ENCODE measurements at regions not wholly inside any gene's neighbourhood (a gene's known extent, or its start where the extent isn't known, plus 50 kb on each side); places are given as distances from the start of the nearest gene placed in this dataset.
"Not testable (repeated sequence)": the region's sequence is repeated elsewhere in the genome, so short reads cannot be mapped to it uniquely, and the experiment has no call there.

DNA sequence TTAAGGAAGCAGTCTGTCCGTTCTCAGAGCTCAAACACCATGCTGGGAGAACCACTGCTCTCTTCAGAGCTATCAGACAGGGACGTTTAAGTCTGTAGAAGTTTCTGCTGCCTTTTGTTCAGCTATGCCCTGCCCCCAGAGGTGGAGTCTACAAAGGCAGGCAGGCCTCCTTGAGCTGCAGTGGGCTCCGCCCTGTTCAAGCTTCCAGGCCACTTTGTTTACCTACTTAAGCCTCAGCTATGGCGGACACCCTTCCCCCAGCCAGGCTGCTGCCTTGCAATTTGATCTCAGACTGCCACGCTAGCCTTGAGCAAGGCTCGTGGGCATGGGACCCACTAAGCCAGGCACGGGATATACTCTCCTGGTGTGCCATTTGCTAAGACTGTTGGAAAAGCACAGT is 180.7 kb upstream of the TMEM196 start:
- not testable (repeated sequence) for DNase-seq

DNA sequence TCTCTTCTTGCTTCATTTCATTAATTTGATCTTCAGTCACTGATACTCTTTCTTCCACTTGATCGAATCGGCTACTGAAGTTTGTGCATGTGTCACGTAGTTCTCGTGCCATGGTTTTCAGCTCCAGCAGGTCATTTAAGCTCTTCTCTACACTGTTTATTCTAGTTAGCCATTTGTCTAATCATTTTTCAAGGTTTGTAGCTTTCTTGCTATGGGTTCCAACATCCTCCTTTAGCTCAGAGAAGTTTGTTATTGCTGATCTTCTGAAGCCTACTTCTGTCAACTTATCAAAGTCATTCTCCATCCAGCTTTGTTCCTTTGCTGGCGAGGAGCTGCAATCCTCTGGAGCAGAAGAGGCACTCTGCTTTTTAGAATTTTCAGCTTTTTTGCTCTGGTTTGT is 180.0 kb upstream of the TMEM196 start:
- not testable (repeated sequence) for DNase-seq

DNA sequence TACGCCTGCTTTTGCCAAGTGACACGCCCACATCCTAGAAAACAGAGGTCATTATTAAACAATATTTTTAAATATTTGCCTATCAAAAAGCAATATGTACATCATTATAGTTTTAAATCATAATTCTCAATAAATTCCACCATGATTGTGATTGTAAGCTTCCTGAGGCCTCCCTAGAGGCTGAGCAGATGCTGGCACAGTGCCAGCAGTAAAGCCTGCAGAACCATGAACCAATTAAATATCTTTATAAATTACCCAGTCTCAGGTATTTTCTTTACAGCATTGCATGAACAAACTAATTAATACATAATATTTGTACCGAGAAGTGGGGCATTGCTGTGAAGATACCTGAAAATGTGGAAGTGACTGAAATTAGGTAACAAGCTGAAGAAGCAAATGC is 174.7 kb upstream of the TMEM196 start:
- no peak for DNase-seq

DNA sequence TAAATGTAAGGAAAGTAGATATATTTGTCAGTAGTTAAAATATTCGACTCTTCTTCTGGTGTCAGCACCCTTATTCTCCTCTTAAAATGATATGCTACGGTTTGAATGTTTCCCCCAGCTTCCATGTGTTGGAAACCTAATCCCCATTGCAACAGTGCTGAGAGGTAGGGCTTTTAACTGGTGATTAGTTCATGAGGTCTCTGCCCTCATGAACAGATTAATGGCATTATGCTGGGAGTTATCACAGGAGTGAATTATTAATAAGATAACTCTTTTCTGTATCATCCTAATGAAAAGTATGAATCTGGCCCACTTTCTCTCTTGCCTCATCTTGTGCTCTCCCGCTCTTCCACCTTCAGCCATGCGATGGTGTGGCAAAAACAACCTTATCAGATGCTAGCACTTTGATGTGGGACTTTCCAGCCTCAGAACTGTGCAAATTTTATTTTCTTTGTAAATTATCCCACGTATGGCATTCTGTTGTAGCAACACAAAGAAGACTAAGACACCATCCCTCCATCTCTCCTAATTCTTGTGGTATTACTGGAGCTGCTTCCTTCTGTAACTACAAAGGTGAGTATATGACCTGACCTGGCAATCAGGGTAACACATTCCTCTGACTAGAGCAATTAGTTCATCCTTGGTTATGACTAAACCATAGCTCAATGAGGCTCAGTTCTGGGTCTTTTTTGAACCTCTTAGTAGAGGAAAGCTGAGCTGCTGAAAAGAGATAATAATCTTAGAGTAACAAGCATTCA is 171.1 kb upstream of the TMEM196 start:
- DNase-seq: no peak

DNA sequence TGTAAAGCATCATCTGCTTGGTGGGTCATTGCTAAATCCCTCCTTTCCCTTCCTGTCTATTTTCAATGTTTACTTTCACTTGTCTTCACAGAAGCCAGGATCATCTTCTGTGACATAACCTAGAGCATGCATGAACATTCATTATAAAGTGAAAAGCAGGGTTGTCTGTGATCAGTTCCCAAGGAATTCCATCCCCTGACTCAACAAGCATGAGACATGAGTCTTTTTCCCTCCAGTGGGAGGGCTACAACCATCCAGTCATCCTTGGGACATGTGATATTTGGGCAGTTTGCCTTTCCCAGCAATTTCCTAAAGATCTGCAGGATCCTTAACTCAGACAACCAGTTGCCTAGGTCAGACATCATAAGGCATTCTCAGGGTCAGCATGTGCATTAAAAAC is 166.3 kb upstream of the TMEM196 start:
- no peak for DNase-seq

DNA sequence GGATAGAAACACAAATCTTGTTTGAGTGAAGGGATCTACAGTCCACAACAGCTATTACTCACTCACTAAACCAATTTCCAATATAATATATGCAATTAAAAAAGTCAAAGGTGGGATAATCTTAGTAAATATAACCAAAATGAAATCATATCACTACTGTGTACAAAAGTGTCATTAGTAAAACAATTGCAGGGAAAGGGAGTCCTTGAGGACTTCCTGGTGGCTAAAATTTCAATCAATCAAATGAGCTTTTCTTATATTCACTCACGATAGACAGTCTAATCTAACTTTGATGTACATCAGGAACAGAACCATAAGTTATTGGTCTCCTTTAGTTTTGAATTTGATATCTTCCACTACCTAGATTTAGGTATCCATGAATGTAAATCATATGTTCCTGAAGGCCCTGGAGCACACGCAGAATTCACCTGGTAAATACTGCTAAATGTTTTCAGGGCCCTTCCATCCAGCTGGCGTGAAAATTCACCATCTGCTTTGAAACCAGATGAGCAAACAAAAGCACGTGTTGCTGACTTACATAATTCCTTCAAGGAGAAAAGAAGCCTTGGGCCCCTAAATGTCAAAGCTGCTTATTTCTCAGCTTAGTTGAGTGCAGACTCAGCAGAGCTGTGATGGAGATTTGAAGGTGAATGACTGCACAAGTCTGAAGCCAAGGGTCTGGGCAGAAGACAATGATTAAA is 159.3 kb upstream of the TMEM196 start:
- DNase-seq: no peak

DNA sequence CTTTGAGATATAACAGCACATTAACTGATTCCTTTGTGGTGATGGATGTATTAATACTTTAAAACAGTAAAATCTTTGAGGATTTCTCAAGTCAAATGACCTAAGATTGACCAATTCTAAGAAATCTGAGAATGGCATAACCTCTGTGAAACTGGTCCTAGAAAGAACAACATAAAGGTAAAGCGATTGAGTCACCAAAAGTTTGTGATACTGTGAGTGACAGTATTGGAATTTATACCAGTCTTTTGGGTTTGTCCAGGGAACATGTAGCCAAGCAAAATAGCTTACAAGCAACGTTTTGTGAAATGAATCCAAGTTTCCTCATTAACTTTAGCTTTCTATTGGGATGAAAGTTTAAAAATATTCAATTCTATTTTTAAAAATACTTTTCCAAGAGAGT is 157.4 kb upstream of the TMEM196 start:
- no peak for DNase-seq

DNA sequence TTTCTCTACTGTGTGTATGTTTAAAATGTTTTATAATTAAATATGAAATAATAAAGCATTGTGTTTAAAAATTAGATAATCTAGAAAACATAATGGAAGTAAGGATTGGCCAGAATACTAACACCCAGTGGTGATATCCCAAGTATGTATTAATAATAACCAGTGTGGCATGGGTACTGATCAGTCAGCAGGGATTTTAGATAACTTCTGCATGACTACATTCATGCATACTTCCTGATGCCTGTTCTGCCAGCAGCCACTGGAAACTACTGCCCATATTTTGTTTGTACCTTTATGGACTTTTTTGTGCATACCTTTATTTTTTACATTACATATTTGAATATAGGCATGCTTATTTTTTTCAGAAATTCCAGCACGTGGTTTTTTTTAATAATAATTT is 156.6 kb upstream of the TMEM196 start:
- no peak for DNase-seq

DNA sequence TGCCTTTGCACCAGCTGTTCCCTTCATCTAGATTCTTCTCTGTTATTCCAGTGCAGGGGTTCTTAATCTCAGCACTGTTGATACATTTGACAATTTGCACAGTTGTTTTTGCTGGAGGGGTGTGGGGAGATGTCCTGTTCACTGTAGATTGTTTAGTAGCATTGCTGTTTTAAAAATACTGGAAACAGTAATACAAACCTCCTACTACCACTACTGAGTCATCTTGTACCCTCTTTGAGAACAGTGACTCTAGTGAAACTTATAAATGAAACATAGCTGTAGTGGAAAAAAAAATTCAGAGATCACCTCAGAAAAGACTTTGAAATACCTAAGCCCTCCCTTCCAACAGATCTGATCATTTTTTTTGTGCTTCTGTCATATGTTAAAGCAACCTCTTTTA is 154.8 kb upstream of the TMEM196 start:
- DNase-seq: peak; percentile 26

DNA sequence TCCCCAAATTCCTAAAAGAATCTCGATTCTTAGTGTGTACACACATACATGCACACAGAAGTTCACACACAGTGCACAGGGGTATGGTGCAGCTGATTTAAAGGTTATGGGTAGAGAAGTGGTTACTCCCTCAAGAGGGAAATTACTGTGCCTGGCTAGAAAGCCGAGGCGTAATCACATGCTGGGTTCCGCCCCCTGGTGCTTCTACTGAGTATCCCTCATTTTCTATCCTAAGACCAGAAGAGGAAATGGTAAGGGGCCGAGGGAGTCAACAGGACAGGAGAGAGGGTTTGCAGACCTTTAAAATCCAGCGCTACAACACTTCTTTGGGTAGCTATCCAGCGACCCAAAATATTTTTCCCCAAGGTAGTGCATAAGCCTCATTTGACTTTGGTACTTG is 147.3 kb upstream of the TMEM196 start:
- no peak for DNase-seq

DNA sequence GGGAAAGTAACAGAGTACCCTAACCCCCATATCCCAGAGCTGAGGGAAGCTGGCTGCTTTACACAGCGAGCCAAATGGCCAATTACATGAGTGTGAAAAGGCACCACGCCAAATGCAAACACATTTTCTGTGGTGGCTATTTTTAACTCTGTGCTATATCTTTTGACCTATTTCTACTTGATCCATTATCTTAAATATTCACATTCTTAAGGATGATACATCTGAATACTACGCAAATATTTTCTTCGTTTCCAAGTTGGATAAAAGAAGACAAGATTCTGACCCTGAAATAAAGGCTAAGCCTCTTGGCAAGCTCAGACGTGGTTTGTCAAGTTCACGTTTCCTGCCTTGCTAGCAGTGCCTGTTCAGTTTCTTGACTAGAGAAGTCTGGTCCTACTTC is 146.7 kb upstream of the TMEM196 start:
- DNase-seq: no peak

DNA sequence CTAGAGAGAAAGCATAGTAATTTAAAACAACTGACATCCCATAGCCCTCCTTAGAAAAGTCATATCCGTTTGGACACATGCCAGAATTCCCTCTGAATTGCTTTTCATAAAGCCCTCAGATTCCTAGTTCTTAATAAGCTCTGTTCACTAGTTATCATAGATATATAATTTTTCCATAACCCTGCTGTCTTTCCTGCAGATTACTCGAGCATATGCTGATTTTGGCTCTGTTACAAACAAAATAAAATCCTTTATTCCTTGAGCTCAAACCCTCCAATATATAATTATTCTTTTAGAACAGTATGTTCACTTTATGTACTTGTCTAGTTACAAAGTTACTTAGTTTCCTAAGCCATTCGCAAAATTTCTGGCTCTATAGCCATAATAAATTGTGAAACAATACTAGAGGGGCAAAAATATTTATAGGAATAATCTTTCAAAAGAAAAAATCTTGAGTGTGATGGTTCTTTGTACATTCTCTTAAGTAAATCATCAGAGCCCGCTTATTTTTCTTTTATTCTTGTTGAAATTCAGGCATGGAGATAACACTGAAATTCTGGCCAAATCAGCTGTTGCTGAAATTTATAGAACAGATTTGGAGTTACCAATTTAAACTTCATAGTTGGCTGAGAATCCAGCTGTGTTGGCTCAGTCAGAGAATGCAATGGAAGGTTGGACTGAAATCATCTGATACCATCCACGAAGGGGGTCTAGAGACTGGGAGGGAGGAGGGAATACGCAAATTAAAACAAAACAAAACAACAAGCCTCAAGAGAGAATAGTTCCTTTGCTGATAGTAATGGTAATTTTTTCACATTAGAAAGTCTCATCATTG is 146.1 kb upstream of the TMEM196 start:
- DNase-seq: no peak

DNA sequence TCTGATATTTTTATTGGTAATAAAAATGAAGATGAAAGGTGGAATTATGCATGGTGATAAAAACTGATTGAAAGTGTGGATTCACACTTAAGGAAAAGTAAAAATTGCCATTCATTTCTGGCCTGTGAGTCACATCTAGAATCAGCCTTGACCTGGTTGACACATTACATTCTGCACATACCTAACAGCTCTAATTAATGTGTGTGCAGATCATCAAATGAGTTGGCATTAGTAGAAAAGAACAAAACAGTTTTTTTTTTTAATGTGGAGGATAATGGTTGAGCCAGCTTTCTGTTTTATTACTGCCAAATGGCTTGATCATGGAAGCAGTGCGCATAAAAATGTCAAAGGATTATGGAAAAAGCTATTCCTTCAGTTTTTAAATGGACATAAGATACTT is 142.6 kb upstream of the TMEM196 start:
- DNase-seq: peak; percentile 6

DNA sequence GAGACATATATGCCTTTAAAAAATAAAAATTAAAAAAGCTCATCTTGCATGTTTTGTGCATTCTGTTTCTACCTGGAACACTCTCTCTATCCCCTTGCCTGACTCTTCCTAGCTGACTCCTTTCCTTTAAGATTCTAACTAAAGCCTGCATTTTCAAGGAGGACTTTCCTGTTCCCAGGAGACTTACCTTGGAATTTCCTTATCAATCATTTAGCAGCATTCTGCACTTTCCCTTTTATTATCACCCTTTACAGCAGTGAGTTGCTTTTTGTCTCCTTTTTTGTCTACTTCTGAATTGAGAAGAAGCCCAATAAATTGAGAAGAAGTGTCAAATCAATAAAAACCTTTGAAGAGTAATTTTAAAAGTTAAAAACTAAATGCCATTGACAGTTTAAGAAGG is 142.2 kb upstream of the TMEM196 start:
- DNase-seq: no peak

DNA sequence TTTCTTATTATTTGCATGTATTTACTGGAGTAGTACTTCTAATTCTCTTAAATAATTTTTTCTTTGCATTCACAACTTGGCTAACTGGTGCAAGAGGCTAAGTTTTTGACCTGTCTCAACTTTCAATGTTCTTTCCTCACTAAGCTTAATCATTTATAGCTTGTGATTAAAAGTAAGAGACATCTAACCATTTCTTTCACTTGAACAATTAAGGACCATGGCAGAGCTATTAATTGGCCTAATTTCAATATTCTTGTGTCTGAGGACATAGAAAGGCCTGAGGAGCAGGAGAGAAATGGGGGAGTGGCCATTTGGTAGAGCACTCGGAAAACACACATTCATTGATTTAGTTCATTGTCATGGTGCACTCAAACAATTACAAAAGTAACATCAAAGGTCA is 141.4 kb upstream of the TMEM196 start:
- DNase-seq: no peak

DNA sequence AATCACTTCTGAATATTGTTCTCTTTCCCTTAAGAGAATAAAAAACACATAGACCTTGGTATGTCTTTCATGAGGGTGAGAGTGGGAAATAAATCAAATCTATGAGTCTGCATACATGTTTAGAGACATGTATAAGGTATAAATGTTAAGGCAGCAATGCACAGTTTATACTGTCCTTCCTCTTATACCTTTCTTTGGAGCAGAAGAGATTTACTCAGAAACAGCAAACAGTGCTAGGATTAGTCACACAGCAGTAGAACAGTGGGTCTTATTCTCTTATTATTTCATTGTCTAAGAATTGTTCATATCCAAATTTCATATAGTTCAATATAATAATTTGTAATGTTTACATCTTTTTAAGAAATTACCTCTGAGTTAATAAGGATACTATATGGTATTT is 126.7 kb upstream of the TMEM196 start:
- no peak for DNase-seq

DNA sequence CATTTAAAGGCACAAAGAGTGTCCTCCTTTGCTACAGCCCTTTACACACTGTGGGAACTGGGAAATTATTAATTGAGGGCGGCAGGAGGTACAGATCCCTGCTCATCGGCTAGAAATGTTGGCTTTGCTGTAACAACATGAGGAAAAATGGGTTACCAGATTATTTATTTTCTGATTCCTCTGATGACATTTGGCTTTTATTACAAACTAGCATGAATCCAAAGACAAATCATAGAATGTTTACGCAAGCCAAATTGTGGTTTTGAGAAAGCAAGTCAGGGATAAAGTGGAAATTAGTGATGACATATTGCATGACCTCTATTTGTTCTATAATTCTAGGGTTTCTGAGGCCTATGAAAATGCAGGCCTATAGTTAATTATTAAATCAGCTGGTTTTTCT is 126.1 kb upstream of the TMEM196 start:
- DNase-seq: no peak

DNA sequence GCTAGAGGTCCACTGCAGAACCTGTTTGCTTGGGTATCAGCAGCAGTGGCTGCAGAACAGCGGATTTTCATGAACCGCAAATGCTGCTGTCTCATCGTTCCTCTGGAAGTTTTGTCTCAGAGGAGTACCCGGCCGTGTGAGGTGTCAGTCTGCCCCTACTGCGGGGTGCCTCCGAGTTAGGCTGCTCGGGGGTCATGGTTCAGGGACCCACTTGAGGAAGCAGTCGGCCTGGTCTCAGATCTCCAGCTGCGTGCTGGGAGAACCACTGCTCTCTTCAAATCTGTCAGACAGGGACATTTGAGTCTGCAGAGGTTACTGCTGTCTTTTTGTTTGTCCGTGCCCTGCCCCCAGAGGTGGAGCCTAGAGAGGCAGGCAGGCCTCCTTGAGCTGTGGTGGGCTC is 109.5 kb upstream of the TMEM196 start:
- not testable (repeated sequence) for DNase-seq

DNA sequence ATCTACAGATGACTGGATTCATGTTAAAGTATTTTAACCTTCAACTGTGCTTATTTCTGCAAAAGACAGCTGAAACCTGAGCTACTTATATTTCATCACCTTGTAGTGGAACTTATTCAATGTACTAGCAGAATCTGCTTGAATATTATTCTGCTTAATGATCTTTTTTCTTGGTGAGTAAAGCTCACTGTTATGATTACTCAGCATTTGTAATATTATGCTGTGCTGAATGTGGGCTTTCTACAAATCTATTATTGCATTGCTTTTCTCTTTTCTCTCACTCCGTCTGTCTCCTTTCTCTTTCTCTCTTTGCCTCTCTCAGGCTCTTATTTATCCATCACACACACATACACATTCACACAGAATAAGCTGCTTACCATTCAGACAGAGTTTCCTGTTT is 98.7 kb upstream of the TMEM196 start:
- no peak for DNase-seq

DNA sequence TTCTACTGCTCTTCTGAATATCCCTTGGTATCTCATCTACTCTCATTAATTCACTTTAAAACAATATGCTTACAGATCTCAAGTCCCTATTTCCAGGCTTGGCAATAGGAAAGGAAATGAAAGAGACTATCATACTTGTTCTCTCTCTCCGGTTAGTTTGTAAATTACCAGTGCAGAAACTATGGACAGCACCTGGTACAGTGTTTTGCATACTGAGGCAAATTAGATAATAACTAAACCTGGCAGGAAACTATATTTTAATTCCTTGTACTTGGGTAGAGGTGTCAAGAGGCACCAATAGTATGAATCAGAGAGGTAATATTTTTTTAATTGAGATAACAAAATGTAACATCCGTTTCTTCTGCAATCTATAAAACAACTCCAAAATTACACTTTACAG is 97.7 kb upstream of the TMEM196 start:
- DNase-seq: no peak

DNA sequence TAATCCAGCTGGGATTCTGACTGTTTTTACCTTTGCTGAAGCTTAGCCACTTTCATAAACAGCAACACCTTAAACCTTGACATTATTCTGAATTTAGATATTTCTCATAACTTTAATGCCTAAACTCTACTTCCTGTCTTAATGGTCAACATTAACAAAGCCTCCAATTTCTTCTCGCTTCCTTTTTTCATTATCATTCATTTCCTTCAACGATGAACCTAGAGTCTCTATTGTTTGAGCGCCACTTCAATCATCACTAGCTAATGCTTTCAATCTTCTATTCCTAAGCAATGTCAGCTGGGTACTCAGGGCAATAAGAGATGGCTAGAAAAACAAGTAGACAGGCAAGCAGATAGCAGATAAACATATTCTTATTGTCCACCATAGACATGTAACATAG is 96.6 kb upstream of the TMEM196 start:
- DNase-seq: no peak

DNA sequence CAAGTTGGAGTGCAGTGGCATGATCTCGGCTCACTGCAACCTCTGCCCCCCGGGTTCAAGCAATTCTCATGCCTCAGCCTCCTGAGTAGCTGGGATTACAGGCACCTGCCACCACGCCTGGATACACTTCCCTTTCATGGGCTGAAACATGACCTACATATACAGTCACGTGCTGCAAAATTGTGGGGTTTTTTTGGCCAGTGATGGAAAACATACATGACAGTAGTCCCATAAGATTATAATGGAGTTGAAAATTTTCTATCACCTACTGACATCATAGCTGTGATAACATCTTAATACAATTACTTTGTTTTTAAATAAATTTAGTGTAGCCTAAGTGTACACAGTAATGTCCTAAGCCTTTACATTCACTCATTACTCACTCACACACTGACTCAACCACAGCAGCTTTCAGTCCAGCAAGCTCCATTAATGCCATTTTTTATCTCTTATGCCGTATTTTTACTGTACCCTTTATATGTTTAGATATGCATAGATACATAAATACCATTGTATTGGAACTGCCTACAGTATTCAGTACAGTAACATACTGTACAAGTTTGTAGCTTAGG is 79.9 kb upstream of the TMEM196 start:
- DNase-seq: no peak

DNA sequence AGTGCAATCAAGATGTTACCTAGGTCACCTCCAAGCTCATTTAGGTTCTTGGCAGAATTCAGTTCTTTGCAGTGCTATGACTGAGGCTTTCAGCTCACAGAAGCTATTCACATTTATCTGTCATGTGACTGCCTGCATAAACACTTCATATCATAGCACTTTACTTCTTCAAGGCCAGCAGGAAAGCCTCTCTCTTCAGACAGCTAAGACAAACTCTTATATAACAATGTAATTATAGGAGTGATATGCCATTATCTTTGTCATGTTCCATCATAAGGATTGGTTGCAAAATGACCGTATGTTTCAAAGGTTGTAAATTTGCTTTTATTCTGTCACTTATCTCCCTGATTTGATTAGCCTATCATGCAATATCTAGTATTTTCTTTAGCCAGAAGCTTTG is 78.8 kb upstream of the TMEM196 start:
- DNase-seq: no peak

DNA sequence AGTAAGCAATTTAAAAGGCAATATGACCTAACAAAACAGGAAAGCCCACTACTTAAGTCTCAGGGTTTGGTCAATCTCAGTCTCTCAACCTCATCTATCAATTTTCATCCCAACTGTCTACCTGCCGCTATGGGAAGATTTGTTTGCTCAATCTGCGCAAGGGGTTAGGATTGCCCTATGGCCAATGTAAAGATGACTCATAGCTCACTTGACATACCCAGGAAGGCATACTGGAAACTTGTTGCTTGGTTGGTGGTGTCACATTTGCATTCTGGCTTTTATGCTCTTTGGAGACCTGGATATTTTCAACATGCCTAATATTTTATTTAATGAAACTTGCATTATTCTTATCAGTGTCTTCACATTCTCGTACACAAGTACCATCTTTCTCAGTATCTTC is 78.1 kb upstream of the TMEM196 start:
- DNase-seq: no peak

Data from activated CD4-positive, alpha-beta T cell treated with anti-CD3 and anti-CD28 coated beads, Interleukin-10, Interleukin-2, amounts not matched to agents 100 ng/mL and 50 ng/mL, durations not matched to agents 16 hours and 8 hours (primary cell).